Epithelial cell of esophagus (primary cell): ENCODE measurements at regions not wholly inside any gene's neighbourhood (a gene's known extent, or its start where the extent isn't known, plus 50 kb on each side); places are given as distances from the start of the nearest gene placed in this dataset.

ENCODE experiments used
- DNase-seq: peaks from one replicate; pipeline ENCODE4 v3.0.0; 2010; ENCODE audit warnings: low read depth
- H3K4me3 ChIP-seq: 2 replicates; pipeline ENCODE4 v1.5.1; 2011; ENCODE audit warnings: mild to moderate bottlenecking, low read length, control low read depth
- CTCF ChIP-seq: IDR thresholded peaks from 2 replicates; pipeline ENCODE4 v1.5.1; 2011; ENCODE audit warnings: low read depth, mild to moderate bottlenecking, low read length, control low read depth, inconsistent platforms; ENCODE audit not compliant: insufficient read depth; ENCODE audit errors: missing control alignments

- no peak overlapping the region for H3K4me3 ChIP-seq
- TF ChIP-seq CTCF: no peak
- peak; percentile 95 for DNase-seq
Measured at GRCh38 chr10:21399392-21400035, 126.0 kb downstream of the SKIDA1 start.

- DNase-seq: peak; percentile 82
- no peak for TF ChIP-seq CTCF
- H3K4me3 ChIP-seq: no peak overlapping the region
Measured at GRCh38 chr10:21398563-21399231, 126.8 kb downstream of the SKIDA1 start.

- no peak for TF ChIP-seq CTCF
- H3K4me3 ChIP-seq: no peak overlapping the region
- DNase-seq: no peak
Measured at GRCh38 chr10:21396889-21397288, 128.6 kb downstream of the SKIDA1 start.

- no peak overlapping the region for H3K4me3 ChIP-seq
- no peak for DNase-seq
- no peak for TF ChIP-seq CTCF
Measured at GRCh38 chr10:21393931-21394330, 131.6 kb downstream of the SKIDA1 start.

- no peak for DNase-seq
- no peak for TF ChIP-seq CTCF
- no peak overlapping the region for H3K4me3 ChIP-seq
Measured at GRCh38 chr10:21388589-21388988, 136.9 kb downstream of the SKIDA1 start.

- DNase-seq: no peak
- TF ChIP-seq CTCF: no peak
- H3K4me3 ChIP-seq: no peak overlapping the region
Measured at GRCh38 chr10:21387868-21388267, 137.6 kb downstream of the SKIDA1 start.
